ENCODE measurements at regions not wholly inside any gene's neighbourhood (a gene's known extent, or its start where the extent isn't known, plus 50 kb on each side); places are given as distances from the start of the nearest gene placed in this dataset.

DNA sequence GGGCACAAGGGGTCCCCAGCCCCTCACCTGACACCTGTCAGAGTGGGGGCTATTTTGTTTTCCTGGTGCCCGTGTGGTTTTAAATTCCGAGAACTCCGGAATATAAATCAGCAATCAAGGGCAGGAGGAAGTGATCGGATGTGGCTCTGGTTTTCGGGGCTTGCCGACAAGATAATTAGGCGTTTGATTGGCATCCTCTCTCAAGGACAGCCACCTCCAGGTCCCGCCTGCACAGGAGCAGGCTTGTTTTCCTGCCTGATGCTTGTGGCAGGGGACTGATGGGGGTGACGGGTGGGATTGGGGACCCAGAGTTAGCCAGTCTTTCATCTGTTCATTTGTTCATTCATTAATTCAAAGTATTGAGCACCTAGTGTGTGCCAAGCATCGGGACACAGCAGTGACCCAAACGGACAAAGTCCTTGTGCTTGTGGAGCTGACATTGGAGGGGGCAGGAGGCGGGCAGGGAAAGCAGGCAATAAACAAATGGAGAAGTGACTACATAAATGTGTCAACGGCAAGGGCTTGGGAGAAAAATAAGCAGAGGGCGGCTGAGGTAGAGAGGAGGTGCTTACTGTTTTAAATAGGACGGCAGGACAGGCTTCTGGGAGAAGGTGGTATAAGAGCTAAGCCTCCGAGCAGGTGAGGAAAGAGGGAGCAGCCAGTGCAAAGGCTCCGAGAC lies 166.5 kb downstream of the PHETA1 start:
- TF ChIP-seq ARNT (IDR thresholded peaks at IDR 0.05) = no peak
- no peak for TF ChIP-seq SP1 (IDR thresholded peaks at IDR 0.05)
- TF ChIP-seq ZNF384 (IDR thresholded peaks at IDR 0.05) = no peak
- TF ChIP-seq FOXM1 (IDR thresholded peaks at IDR 0.05; ENCODE audit: borderline replicate concordance) = no peak
- TF ChIP-seq TARDBP (IDR thresholded peaks at IDR 0.05) = no peak
- no peak for TF ChIP-seq PKNOX1 (IDR thresholded peaks at IDR 0.05)
- TF ChIP-seq SUZ12 (IDR thresholded peaks at IDR 0.05) = no peak
